Astrocyte (in vitro differentiated cells and primary cell): ENCODE measurements at regions not wholly inside any gene's neighbourhood (a gene's known extent, or its start where the extent isn't known, plus 50 kb on each side); places are given as distances from the start of the nearest gene placed in this dataset.

Experiments
- DNase-seq: peaks from one replicate; pipeline ENCODE4 v3.0.0-alpha.2; 2010; ENCODE audit warnings: low read depth
- FAIRE-seq: peaks from 2 replicates; lab custom pipeline; 2011; peaks lifted over from hg19 to GRCh38; lab: Jason Lieb, UNC
- H2AFZ ChIP-seq: 2 replicates; pipeline ENCODE4 v1.6.0; 2012; ENCODE audit warnings: low read depth, low read length, inconsistent platforms
- H3K27ac ChIP-seq: 2 replicates; pipeline ENCODE4 v1.5.1; 2011; ENCODE audit warnings: low read depth, low read length, inconsistent platforms
- H3K27me3 ChIP-seq: 2 replicates; pipeline ENCODE4 v1.6.0; 2011; ENCODE audit warnings: low read length, inconsistent platforms; ENCODE audit not compliant: insufficient read depth
- H3K36me3 ChIP-seq: 2 replicates; pipeline ENCODE4 v1.5.1; 2011; ENCODE audit warnings: low read length, inconsistent platforms; ENCODE audit not compliant: insufficient read depth
- H3K4me1 ChIP-seq: 2 replicates; pipeline ENCODE4 v1.5.1; 2011; ENCODE audit warnings: low read length, inconsistent platforms; ENCODE audit not compliant: insufficient read depth
- H3K4me2 ChIP-seq: 2 replicates; pipeline ENCODE4 v1.6.0; 2012; ENCODE audit warnings: low read length, inconsistent platforms
- H3K4me3 ChIP-seq: 2 replicates; pipeline ENCODE4 v1.5.1; 2011; ENCODE audit warnings: low read depth, mild to moderate bottlenecking, low read length, inconsistent platforms; ENCODE audit not compliant: insufficient read depth
- H3K79me2 ChIP-seq: 2 replicates; pipeline ENCODE4 v1.6.0; 2012; ENCODE audit warnings: mild to moderate bottlenecking, low read length, inconsistent platforms; ENCODE audit not compliant: insufficient read depth
- H3K9ac ChIP-seq: 2 replicates; pipeline ENCODE4 v1.6.0; 2012; ENCODE audit warnings: mild to moderate bottlenecking, low read length, inconsistent platforms
- H3K9me3 ChIP-seq: 2 replicates; pipeline ENCODE4 v1.5.1; 2012; ENCODE audit warnings: low read depth, mild to moderate bottlenecking, low read length, inconsistent platforms; ENCODE audit not compliant: insufficient read depth
- H4K20me1 ChIP-seq: 2 replicates; pipeline ENCODE4 v1.6.0; 2012; ENCODE audit warnings: low read length, inconsistent platforms; ENCODE audit not compliant: insufficient read depth
- H3K27ac Mint-ChIP-seq: one replicate; pipeline ENCODE4 v1.8.0; 2021; ENCODE audit warnings: mild to moderate bottlenecking, mixed read lengths; ENCODE audit not compliant: unreplicated experiment
- H3K27me3 Mint-ChIP-seq: one replicate; pipeline ENCODE4 v1.8.0; 2021; ENCODE audit warnings: low read depth, mixed read lengths; ENCODE audit not compliant: unreplicated experiment
- H3K36me3 Mint-ChIP-seq: one replicate; pipeline ENCODE4 v1.8.0; 2021; ENCODE audit warnings: low read depth, mixed read lengths; ENCODE audit not compliant: unreplicated experiment
- H3K4me1 Mint-ChIP-seq: one replicate; pipeline ENCODE4 v1.8.0; 2021; ENCODE audit warnings: low read depth, mixed read lengths; ENCODE audit not compliant: unreplicated experiment
- H3K4me3 Mint-ChIP-seq: one replicate; pipeline ENCODE4 v1.8.0; 2021; ENCODE audit warnings: mild to moderate bottlenecking, moderate library complexity, mixed read lengths; ENCODE audit not compliant: unreplicated experiment
- H3K9me3 Mint-ChIP-seq: one replicate; pipeline ENCODE4 v1.8.0; 2021; ENCODE audit warnings: mild to moderate bottlenecking, mixed read lengths; ENCODE audit not compliant: unreplicated experiment
- CTCF ChIP-seq: IDR thresholded peaks from 2 replicates; pipeline ENCODE4 v1.5.1; 2011; ENCODE audit warnings: low read depth, mild to moderate bottlenecking, inconsistent platforms, low read length, moderate library complexity; ENCODE audit not compliant: insufficient read depth
- EZH2 ChIP-seq: IDR thresholded peaks from 2 replicates; pipeline ENCODE4 v1.6.1; 2012; ENCODE audit warnings: mild to moderate bottlenecking, low read length, inconsistent platforms; ENCODE audit not compliant: insufficient read depth

- H3K4me1 ChIP-seq: no peaks in the 10 kb centered on the region
- H4K20me1 ChIP-seq: no peaks in the 10 kb centered on the region
- no peak overlapping the region for H3K4me3 Mint-ChIP-seq
- DNase-seq: peak; percentile 10
- H3K4me1 Mint-ChIP-seq: no peaks in the 10 kb centered on the region
- H3K27me3 Mint-ChIP-seq: no peaks in the 10 kb centered on the region
- peaks cover 9% of the 10 kb centered on the region for H3K9me3 Mint-ChIP-seq
- no peaks in the 10 kb centered on the region for H3K36me3 ChIP-seq
- H3K27me3 ChIP-seq: no peaks in the 10 kb centered on the region
- no peak overlapping the region for H3K27ac Mint-ChIP-seq
- no peak for FAIRE-seq
- TF ChIP-seq CTCF: no peak
- no peak for TF ChIP-seq EZH2
- no peak overlapping the region for H2AFZ ChIP-seq
- H3K4me2 ChIP-seq: no peak overlapping the region
- no peaks in the 10 kb centered on the region for H3K36me3 Mint-ChIP-seq
- no peak overlapping the region for H3K27ac ChIP-seq
- no peak overlapping the region for H3K4me3 ChIP-seq
- H3K79me2 ChIP-seq: no peaks in the 10 kb centered on the region
- H3K9me3 ChIP-seq: peaks cover 17% of the 10 kb centered on the region
- no peak overlapping the region for H3K9ac ChIP-seq
Measured at GRCh38 chr4:131063878-131064277, 1967.9 kb downstream of the C4orf33 start.

GRCh38 chr4:131081069-131081468 lies 1985.1 kb downstream of the C4orf33 start:
- Histone ChIP-seq H3K9ac (no peak overlapping the region), H3K27me3 (no peaks in the 10 kb centered on the region)
- TF ChIP-seq EZH2 (no peak), CTCF (no peak)

GRCh38 chr4:131084997-131085396 lies 1989.0 kb downstream of the C4orf33 start:
- no peak overlapping the region for H3K4me3 Mint-ChIP-seq
- H3K9me3 ChIP-seq: no peaks in the 10 kb centered on the region
- no peaks in the 10 kb centered on the region for H3K27me3 ChIP-seq
- FAIRE-seq (no peak), DNase-seq (no peak)
- no peaks in the 10 kb centered on the region for H4K20me1 ChIP-seq
- no peak overlapping the region for H3K4me2 ChIP-seq
- no peaks in the 10 kb centered on the region for H3K4me1 ChIP-seq
- no peaks in the 10 kb centered on the region for H3K4me1 Mint-ChIP-seq
- no peak overlapping the region for H3K4me3 ChIP-seq
- H2AFZ ChIP-seq: no peak overlapping the region
- H3K9ac ChIP-seq: no peak overlapping the region
- no peak overlapping the region for H3K27ac Mint-ChIP-seq
- no peaks in the 10 kb centered on the region for H3K36me3 ChIP-seq
- H3K36me3 Mint-ChIP-seq: no peaks in the 10 kb centered on the region
- no peaks in the 10 kb centered on the region for H3K79me2 ChIP-seq
- no peaks in the 10 kb centered on the region for H3K27me3 Mint-ChIP-seq
- no peak for TF ChIP-seq CTCF
- H3K9me3 Mint-ChIP-seq: no peaks in the 10 kb centered on the region
- no peak overlapping the region for H3K27ac ChIP-seq

More at GRCh38 chr4:131081069-131081468, 1985.1 kb downstream of the C4orf33 start:
- H3K27ac ChIP-seq: no peak overlapping the region
- H2AFZ ChIP-seq: no peak overlapping the region
- H3K9me3 Mint-ChIP-seq: no peaks in the 10 kb centered on the region
- no peaks in the 10 kb centered on the region for H3K4me1 Mint-ChIP-seq
- no peaks in the 10 kb centered on the region for H3K9me3 ChIP-seq
- H3K4me3 Mint-ChIP-seq: no peak overlapping the region
- H3K4me3 ChIP-seq: no peak overlapping the region
- DNase-seq (no peak), FAIRE-seq (no peak)
- H4K20me1 ChIP-seq: no peaks in the 10 kb centered on the region
- no peaks in the 10 kb centered on the region for H3K27me3 Mint-ChIP-seq
- H3K27ac Mint-ChIP-seq: no peak overlapping the region
- H3K36me3 ChIP-seq: no peaks in the 10 kb centered on the region
- no peaks in the 10 kb centered on the region for H3K36me3 Mint-ChIP-seq
- no peaks in the 10 kb centered on the region for H3K79me2 ChIP-seq
- no peak overlapping the region for H3K4me2 ChIP-seq
- no peaks in the 10 kb centered on the region for H3K4me1 ChIP-seq
